H1 (cell line): ENCODE measurements at regions not wholly inside any gene's neighbourhood (a gene's known extent, or its start where the extent isn't known, plus 50 kb on each side); places are given as distances from the start of the nearest gene placed in this dataset.

Experiments
- CTCF ChIA-PET: fragments of 300-600 bp; sonication (Branson Sonifier 250); formaldehyde crosslinking; loops from one replicate; lab custom pipeline; 2021; ENCODE audit not compliant: partially characterized antibody; lab: Charles Lee
- POLR2A ChIA-PET: fragments of 300-600 bp; sonication (Branson Sonifier 250); formaldehyde crosslinking; loops from one replicate; lab custom pipeline; 2021; ENCODE audit warnings: inconsistent platforms; ENCODE audit not compliant: partially characterized antibody; lab: Charles Lee
- DNase-seq, 2 experiments: peaks; one replicate each; pipeline versions ENCODE4 v3.0.0 to v3.0.0-alpha.2; 2010 to 2022; ENCODE audit warnings: low spot score in 2 of 2, low read depth in 1 of 2, mixed read lengths in 1 of 2
- FAIRE-seq: peaks from 2 replicates; lab custom pipeline; 2011; peaks lifted over from hg19 to GRCh38; lab: Jason Lieb, UNC
- H2AFZ ChIP-seq: 2 replicates; pipeline ENCODE4 v1.8.1; 2012; ENCODE audit warnings: low read length, inconsistent platforms
- H2AK5ac ChIP-seq: 2 replicates; pipeline ENCODE4 v1.6.1; 2013; ENCODE audit warnings: low read depth, low read length
- H2BK120ac ChIP-seq: replicated peaks from 2 replicates; pipeline ENCODE3; 2013; ENCODE audit warnings: low read depth, low read length, inconsistent platforms
- H2BK12ac ChIP-seq: 2 replicates; pipeline ENCODE4 v1.6.1; 2013; ENCODE audit warnings: low read depth, low read length
- H2BK15ac ChIP-seq: 2 replicates; pipeline ENCODE4 v1.6.1; 2013; ENCODE audit warnings: low read length
- H2BK20ac ChIP-seq: 2 replicates; pipeline ENCODE4 v1.6.1; 2013; ENCODE audit warnings: low read length
- H2BK5ac ChIP-seq: 2 replicates; pipeline ENCODE4 v1.6.1; 2013; ENCODE audit warnings: low read depth, low read length
- H3K14ac ChIP-seq: 2 replicates; pipeline ENCODE4 v1.6.1; 2013; ENCODE audit warnings: inconsistent platforms; ENCODE audit not compliant: insufficient read length
- H3K18ac ChIP-seq: 2 replicates; pipeline ENCODE4 v1.6.1; 2013; ENCODE audit warnings: low read length; ENCODE audit errors: extremely low read depth
- H3K23ac ChIP-seq: 2 replicates; pipeline ENCODE4 v1.6.1; 2013; ENCODE audit warnings: inconsistent platforms; ENCODE audit not compliant: insufficient read length
- H3K23me2 ChIP-seq: 2 replicates; pipeline ENCODE4 v1.6.1; 2013; ENCODE audit warnings: low read depth, low read length
- H3K27ac ChIP-seq: 2 replicates; pipeline ENCODE4 v1.6.1; 2011; ENCODE audit warnings: low read depth, low read length, inconsistent platforms
- H3K27me3 ChIP-seq, 4 experiments: replicated peaks in 1 of 4; 1 replicate in 1 of 4; 2 replicates in 3 of 4; pipeline versions ENCODE4 v1.6.1 to v1.8.1; 2011 to 2013; ENCODE audit warnings: low read length in 3 of 4, mild to moderate bottlenecking in 3 of 4, inconsistent platforms in 2 of 4, mixed read lengths in 2 of 4, moderate library complexity in 1 of 4; ENCODE audit not compliant: control insufficient read depth in 3 of 4, insufficient read depth in 3 of 4; ENCODE audit errors: extremely low read depth in 1 of 4
- H3K36me3 ChIP-seq, 4 experiments: 2 replicates each; pipeline versions ENCODE4 v1.6.1 to v1.8.1; 2011 to 2013; ENCODE audit warnings: mild to moderate bottlenecking in 4 of 4, low read length in 3 of 4, moderate library complexity in 2 of 4, control low read depth in 1 of 4, inconsistent platforms in 1 of 4; ENCODE audit not compliant: insufficient read depth in 4 of 4, control insufficient read depth in 2 of 4
- H3K4ac ChIP-seq: replicated peaks from 2 replicates; pipeline ENCODE3; 2013; ENCODE audit warnings: low read length, low read depth, mixed read lengths, inconsistent platforms; ENCODE audit not compliant: insufficient read length
- H3K4me1 ChIP-seq, 4 experiments: replicated peaks in 1 of 4; 1 replicate in 1 of 4; 2 replicates in 3 of 4; pipeline versions ENCODE4 v1.6.1 to v1.8.1; 2011 to 2013; ENCODE audit warnings: low read length in 3 of 4, inconsistent platforms in 2 of 4, mixed read lengths in 1 of 4; ENCODE audit not compliant: insufficient read depth in 4 of 4, control insufficient read depth in 3 of 4
- H3K4me2 ChIP-seq, 2 experiments: 2 replicates each; pipeline versions ENCODE4 v1.6.1 to v1.8.1; 2011 to 2013; ENCODE audit warnings: low read depth in 2 of 2, low read length in 2 of 2, control low read depth in 1 of 2, inconsistent platforms in 1 of 2, mild to moderate bottlenecking in 1 of 2; ENCODE audit not compliant: insufficient read depth in 1 of 2
- H3K4me3 ChIP-seq, 4 experiments: fragments of 200-600, 300-600 bp in 1 of 4; sonication (generic), shearing (Covaris generic), sonication (Bioruptor Twin) in 1 of 4; 2 replicates each; pipeline versions ENCODE4 v1.5.1 to v1.8.1; 2011 to 2016; ENCODE audit warnings: low read length in 4 of 4, low read depth in 3 of 4, control low read depth in 2 of 4, inconsistent platforms in 2 of 4, mild to moderate bottlenecking in 2 of 4, mixed read lengths in 1 of 4, moderate library complexity in 1 of 4; ENCODE audit not compliant: insufficient read depth in 2 of 4; ENCODE audit errors: extremely low read depth in 1 of 4
- H3K56ac ChIP-seq: replicated peaks from 2 replicates; pipeline ENCODE3; 2013; ENCODE audit warnings: low read depth, mild to moderate bottlenecking, mixed read lengths, low read length, inconsistent platforms; ENCODE audit not compliant: insufficient read length
- H3K79me1 ChIP-seq: 2 replicates; pipeline ENCODE4 v1.6.1; 2013; ENCODE audit warnings: low read depth, low read length, control low read depth
- H3K79me2 ChIP-seq, 2 experiments: 2 replicates each; pipeline versions ENCODE4 v1.6.1 to v1.8.1; 2012 to 2013; ENCODE audit warnings: low read length in 2 of 2, mild to moderate bottlenecking in 2 of 2, inconsistent platforms in 1 of 2; ENCODE audit not compliant: insufficient read depth in 2 of 2, control insufficient read depth in 1 of 2
- H3K9ac ChIP-seq, 4 experiments: replicated peaks in 1 of 4; 1 replicate in 1 of 4; 2 replicates in 3 of 4; pipeline versions ENCODE4 v1.6.1 to v1.8.1; 2011 to 2013; ENCODE audit warnings: low read depth in 3 of 4, low read length in 3 of 4, control low read depth in 2 of 4, mild to moderate bottlenecking in 2 of 4, moderate library complexity in 2 of 4, inconsistent platforms in 1 of 4; ENCODE audit errors: extremely low read depth in 1 of 4
- H3K9me3 ChIP-seq, 2 experiments: 2 replicates each; pipeline versions ENCODE4 v1.6.1 to v1.8.1; 2012 to 2013; ENCODE audit warnings: mild to moderate bottlenecking in 2 of 2, moderate library complexity in 2 of 2, control low read depth in 1 of 2, inconsistent platforms in 1 of 2, low read depth in 1 of 2, low read length in 1 of 2, mixed read lengths in 1 of 2; ENCODE audit not compliant: insufficient read depth in 2 of 2
- H4K20me1 ChIP-seq, 2 experiments: replicated peaks in 1 of 2; 2 replicates each; pipeline versions ENCODE3 to v1.8.1; 2011 to 2013; ENCODE audit warnings: inconsistent platforms in 2 of 2, low read length in 2 of 2, mild to moderate bottlenecking in 1 of 2; ENCODE audit not compliant: insufficient read depth in 2 of 2, control insufficient read depth in 1 of 2
- H4K5ac ChIP-seq: 2 replicates; pipeline ENCODE4 v1.6.1; 2013; ENCODE audit warnings: low read length, low read depth, mixed read lengths, inconsistent platforms; ENCODE audit not compliant: insufficient read length
- H4K8ac ChIP-seq: 2 replicates; pipeline ENCODE4 v1.8.0; 2013; ENCODE audit warnings: mild to moderate bottlenecking, moderate library complexity, low read length, inconsistent platforms; ENCODE audit not compliant: insufficient read depth; ENCODE audit errors: extremely low read depth
- H4K91ac ChIP-seq: replicated peaks from 2 replicates; pipeline ENCODE3; 2013; ENCODE audit warnings: low read length, mixed read lengths, inconsistent platforms; ENCODE audit not compliant: insufficient read length
- TF ChIP-seq, protein P1 (sequence below): fragments of 300-600 bp; sonication (generic); IDR thresholded peaks from 2 replicates; pipeline ENCODE4 v1.7.1; 2012; ENCODE audit warnings: low read length, moderate library complexity, mild to moderate bottlenecking, inconsistent platforms; ENCODE audit not compliant: insufficient replicate concordance

DNA sequence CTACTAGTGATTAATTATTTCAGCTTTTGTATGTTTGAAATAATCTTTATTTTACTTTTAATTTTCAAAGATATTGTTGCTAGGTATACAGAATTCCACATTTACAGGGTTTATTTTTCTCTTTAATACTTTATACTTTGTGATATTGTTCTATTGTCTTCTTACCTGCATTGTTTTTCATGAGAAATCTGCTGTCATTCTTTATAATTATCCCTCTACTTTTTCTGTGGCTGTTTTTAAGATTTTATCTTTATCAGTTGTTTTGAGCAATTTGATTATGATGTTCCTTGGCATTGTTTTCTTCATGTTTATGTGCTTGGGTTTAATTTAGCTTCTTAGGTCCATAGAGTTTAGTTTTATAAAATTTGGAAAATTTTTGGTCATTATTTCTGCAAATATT, 168.6 kb downstream of the DTWD1 start:
- no peaks in the 10 kb centered on the region for H4K20me1 ChIP-seq
- no peak overlapping the region for H3K23ac ChIP-seq
- H3K9me3 ChIP-seq, result peaks cover 3 to 5% of the 10 kb centered on the region in 2 experiments; a peak in 3 of 4 replicates
- no peak overlapping the region for H4K91ac ChIP-seq
- no peak overlapping the region for H3K4me3 ChIP-seq
- no peak overlapping the region for H3K9ac ChIP-seq
- POLR2A ChIA-PET, result no interaction called here
- H2AK5ac ChIP-seq, result no peak overlapping the region
- CTCF ChIA-PET, result no interaction called here
- no peak overlapping the region for H2BK120ac ChIP-seq
- H2BK15ac ChIP-seq, result no peak overlapping the region
- H3K14ac ChIP-seq, result no peak overlapping the region
- no peak overlapping the region for H3K27ac ChIP-seq
- no peak overlapping the region for H3K56ac ChIP-seq
- H2BK5ac ChIP-seq, result no peak overlapping the region
- no peaks in the 10 kb centered on the region for H3K79me2 ChIP-seq
- DNase-seq (no peak), FAIRE-seq (no peak)
- no peaks in the 10 kb centered on the region for H3K79me1 ChIP-seq
- H2BK12ac ChIP-seq, result no peak overlapping the region
- no peak overlapping the region for H2AFZ ChIP-seq
- H3K23me2 ChIP-seq, result no peaks in the 10 kb centered on the region
- H3K4ac ChIP-seq, result no peak overlapping the region
- H2BK20ac ChIP-seq, result no peak overlapping the region
- H3K27me3 ChIP-seq, result no peaks in the 10 kb centered on the region
- H3K18ac ChIP-seq, result no peak overlapping the region
- H3K4me2 ChIP-seq, result no peak overlapping the region
- H3K36me3 ChIP-seq, result no peaks in the 10 kb centered on the region
- H4K5ac ChIP-seq, result no peak overlapping the region
- no peak overlapping the region for H4K8ac ChIP-seq
- no peaks in the 10 kb centered on the region for H3K4me1 ChIP-seq
- TF ChIP-seq, protein P1, sequence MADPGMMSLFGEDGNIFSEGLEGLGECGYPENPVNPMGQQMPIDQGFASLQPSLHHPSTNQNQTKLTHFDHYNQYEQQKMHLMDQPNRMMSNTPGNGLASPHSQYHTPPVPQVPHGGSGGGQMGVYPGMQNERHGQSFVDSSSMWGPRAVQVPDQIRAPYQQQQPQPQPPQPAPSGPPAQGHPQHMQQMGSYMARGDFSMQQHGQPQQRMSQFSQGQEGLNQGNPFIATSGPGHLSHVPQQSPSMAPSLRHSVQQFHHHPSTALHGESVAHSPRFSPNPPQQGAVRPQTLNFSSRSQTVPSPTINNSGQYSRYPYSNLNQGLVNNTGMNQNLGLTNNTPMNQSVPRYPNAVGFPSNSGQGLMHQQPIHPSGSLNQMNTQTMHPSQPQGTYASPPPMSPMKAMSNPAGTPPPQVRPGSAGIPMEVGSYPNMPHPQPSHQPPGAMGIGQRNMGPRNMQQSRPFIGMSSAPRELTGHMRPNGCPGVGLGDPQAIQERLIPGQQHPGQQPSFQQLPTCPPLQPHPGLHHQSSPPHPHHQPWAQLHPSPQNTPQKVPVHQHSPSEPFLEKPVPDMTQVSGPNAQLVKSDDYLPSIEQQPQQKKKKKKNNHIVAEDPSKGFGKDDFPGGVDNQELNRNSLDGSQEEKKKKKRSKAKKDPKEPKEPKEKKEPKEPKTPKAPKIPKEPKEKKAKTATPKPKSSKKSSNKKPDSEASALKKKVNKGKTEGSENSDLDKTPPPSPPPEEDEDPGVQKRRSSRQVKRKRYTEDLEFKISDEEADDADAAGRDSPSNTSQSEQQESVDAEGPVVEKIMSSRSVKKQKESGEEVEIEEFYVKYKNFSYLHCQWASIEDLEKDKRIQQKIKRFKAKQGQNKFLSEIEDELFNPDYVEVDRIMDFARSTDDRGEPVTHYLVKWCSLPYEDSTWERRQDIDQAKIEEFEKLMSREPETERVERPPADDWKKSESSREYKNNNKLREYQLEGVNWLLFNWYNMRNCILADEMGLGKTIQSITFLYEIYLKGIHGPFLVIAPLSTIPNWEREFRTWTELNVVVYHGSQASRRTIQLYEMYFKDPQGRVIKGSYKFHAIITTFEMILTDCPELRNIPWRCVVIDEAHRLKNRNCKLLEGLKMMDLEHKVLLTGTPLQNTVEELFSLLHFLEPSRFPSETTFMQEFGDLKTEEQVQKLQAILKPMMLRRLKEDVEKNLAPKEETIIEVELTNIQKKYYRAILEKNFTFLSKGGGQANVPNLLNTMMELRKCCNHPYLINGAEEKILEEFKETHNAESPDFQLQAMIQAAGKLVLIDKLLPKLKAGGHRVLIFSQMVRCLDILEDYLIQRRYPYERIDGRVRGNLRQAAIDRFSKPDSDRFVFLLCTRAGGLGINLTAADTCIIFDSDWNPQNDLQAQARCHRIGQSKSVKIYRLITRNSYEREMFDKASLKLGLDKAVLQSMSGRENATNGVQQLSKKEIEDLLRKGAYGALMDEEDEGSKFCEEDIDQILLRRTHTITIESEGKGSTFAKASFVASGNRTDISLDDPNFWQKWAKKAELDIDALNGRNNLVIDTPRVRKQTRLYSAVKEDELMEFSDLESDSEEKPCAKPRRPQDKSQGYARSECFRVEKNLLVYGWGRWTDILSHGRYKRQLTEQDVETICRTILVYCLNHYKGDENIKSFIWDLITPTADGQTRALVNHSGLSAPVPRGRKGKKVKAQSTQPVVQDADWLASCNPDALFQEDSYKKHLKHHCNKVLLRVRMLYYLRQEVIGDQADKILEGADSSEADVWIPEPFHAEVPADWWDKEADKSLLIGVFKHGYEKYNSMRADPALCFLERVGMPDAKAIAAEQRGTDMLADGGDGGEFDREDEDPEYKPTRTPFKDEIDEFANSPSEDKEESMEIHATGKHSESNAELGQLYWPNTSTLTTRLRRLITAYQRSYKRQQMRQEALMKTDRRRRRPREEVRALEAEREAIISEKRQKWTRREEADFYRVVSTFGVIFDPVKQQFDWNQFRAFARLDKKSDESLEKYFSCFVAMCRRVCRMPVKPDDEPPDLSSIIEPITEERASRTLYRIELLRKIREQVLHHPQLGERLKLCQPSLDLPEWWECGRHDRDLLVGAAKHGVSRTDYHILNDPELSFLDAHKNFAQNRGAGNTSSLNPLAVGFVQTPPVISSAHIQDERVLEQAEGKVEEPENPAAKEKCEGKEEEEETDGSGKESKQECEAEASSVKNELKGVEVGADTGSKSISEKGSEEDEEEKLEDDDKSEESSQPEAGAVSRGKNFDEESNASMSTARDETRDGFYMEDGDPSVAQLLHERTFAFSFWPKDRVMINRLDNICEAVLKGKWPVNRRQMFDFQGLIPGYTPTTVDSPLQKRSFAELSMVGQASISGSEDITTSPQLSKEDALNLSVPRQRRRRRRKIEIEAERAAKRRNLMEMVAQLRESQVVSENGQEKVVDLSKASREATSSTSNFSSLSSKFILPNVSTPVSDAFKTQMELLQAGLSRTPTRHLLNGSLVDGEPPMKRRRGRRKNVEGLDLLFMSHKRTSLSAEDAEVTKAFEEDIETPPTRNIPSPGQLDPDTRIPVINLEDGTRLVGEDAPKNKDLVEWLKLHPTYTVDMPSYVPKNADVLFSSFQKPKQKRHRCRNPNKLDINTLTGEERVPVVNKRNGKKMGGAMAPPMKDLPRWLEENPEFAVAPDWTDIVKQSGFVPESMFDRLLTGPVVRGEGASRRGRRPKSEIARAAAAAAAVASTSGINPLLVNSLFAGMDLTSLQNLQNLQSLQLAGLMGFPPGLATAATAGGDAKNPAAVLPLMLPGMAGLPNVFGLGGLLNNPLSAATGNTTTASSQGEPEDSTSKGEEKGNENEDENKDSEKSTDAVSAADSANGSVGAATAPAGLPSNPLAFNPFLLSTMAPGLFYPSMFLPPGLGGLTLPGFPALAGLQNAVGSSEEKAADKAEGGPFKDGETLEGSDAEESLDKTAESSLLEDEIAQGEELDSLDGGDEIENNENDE, result no peak
